GM21515 (cell line): ENCODE measurements at regions not wholly inside any gene's neighbourhood (a gene's known extent, or its start where the extent isn't known, plus 50 kb on each side); places are given as distances from the start of the nearest gene placed in this dataset.
"Not testable (repeated sequence)": the region's sequence is repeated elsewhere in the genome, so short reads cannot be mapped to it uniquely, and the experiment has no call there.

Source experiments
- ATAC-seq: cut with Tn5 transposase; IDR thresholded peaks from one replicate; pipeline ENCODE4 v1.9.1; 2021; ENCODE audit not compliant: unreplicated experiment

DNA sequence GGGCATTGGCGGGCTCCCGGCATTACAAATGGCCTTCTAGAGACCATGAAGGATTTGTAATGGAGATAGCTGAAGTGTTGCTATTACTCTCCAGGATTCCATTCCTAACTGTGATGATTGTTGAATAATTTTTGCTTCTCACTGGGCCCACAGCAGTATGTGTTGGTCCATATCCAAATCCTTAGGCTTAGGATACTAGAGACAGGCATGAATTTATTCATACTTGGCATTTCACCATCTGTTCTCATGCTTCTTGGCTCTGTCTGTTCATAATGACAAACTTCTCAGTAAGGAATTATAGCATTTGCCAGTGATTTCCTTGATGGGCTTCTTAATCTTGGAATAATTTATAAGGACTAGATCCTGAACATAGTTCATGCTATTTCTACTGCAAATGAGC, 832.9 kb downstream of the C12orf50 start:
- ATAC-seq: no peak

- ATAC-seq: not testable (repeated sequence)
Observed at GRCh38 chr12:87194389-87194788, 834.8 kb downstream of the C12orf50 start.

DNA sequence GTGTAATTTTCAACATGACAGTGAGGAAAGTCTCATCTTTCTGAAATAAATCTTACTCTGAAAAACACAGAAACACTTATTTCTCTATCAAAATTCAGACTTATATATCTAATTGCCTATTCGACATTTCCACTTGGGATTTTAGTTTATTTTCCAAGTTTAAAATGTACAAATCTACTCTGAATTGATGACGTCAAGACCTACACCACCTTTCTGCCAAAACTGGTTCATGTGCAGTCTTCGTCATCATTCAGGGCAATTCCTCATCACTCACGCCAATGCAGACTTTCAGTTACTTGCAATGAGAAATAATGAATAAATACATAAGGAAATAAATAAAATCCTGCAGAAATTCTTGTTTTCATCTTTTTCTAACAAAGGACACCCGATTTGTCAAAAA, 843.8 kb downstream of the C12orf50 start:
- no peak for ATAC-seq

GRCh38 chr12:87182696-87183233, 846.4 kb downstream of the C12orf50 start:
- no peak for ATAC-seq

DNA sequence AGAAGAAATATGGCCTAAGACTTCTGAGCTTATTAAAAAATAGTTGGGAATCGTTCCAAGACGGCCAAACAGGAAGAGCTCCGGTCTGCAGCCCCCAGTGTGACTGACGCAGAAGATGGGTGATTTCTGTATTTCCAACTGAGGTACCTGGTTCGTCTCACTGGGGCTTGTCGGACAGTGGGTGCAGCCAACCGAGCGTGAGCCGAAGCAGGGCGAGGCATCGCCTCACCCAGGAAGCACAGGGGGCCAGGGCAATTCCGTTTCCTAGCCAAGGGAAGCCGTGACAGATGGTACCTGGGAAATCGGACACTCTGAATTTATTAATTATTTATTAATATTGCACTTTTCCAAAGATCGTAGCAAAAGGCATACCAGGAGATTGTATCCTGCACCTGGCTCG, 857.8 kb downstream of the C12orf50 start:
- no peak for ATAC-seq

- no peak for ATAC-seq
Observed at GRCh38 chr12:87169010-87169409, 860.2 kb downstream of the C12orf50 start.

DNA sequence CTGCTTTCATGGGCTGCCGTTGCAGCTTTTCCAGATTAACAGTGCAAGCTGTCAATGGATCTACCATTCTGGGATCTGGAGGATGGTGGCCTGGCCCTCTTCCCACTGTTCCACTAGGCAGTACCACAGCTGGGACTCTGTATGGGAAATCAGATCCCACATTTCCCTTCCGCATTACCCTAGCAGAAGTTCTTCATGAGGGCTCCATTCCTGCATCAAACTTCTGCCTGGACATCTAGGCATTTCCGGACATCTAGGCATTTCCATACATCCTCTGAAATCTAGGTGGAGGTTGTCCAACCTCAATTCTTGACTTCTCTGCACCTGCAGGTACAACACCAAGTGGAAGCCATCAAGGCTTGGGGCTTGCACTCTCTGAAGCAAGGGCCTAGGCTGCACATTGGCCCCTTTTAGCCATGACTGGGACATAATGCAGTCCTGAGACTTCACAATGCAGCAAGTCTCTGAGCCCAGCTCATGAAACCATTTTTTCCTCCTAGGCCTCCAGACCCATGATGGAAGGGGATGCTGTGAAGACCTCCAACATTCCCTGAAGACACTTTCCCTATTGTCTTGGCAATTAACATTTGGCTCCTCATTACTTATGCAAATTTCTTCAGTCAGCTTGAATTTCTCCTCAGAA, 863.3 kb downstream of the C12orf50 start:
- no peak for ATAC-seq

- no peak for ATAC-seq
Observed at GRCh38 chr12:87163122-87163521, 866.1 kb downstream of the C12orf50 start.

GRCh38 chr12:87160848-87161601, 868.2 kb downstream of the C12orf50 start:
- no peak for ATAC-seq

DNA sequence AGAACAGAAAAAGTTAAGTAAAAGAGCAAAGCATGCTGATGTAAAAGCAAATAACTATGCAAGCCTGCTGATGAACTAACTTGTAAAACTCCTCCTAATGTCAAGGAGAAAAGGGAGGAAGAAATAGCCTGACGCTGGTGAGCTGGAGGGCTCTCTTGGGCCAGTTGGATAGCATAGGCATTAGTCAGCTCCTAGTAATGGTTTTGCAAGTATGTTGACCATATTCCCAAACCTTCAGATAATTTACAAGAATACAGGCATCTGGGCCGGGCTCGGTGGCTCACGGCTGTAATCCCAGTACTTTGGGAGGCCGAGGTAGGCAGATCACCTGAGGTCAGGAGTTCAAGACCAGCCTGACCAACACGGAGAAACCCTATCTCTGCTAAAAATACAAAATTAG, 871.4 kb downstream of the C12orf50 start:
- ATAC-seq: no peak

- ATAC-seq: no peak
Observed at GRCh38 chr12:87155621-87156020, 873.6 kb downstream of the C12orf50 start.

DNA sequence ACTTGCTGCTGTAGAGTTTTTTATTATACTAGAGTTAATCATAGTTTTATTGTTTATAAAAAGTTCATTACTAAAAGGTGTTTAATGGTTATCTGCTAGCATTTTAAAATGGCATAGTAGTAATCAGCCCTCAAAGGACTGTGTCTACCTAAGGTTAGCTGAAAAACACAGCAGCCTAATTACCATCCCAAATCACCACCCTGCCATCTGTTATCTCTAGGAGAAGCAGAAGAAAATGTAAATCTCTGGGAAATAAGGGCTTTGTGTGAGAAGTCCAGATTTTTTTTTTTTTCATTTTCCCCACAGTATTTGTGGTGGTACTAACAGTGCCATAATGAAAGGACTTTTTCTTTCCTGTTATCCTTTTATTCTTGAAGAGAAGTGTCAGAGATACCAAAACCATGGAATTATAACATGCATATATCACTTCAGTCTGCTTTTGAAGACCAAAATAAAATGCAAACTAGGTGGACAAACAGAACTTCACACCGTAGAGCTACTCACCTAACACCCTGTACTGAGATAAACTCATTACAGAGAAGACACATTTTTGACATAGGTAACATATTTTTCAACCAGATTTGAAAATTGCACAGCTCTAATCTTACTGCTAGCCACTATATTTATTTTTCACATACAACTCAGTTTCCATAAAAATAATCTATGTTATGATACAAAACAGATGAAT, 876.2 kb downstream of the C12orf50 start:
- ATAC-seq: no peak

DNA sequence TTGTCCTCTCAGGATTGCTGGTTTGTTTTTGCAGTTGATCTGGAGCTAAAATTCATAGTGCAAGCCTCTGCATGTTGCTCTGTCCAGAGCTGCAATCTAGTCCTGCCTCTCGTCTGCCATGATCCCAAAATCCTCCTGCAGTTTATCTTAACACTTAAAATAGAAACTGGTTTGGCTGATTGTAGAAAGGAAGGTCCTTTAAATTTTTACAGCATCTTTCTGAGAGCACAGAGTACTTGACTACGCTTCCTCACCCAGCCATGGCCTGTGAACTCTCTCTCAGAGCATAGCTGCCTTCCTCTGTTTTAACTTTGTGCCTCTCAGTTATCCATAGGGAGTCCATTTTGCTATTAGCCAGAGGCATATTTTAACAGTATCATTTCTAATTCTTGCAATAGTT, 877.1 kb downstream of the C12orf50 start:
- ATAC-seq: no peak

GRCh38 chr12:87150969-87151662, 878.1 kb downstream of the C12orf50 start:
- no peak for ATAC-seq

DNA sequence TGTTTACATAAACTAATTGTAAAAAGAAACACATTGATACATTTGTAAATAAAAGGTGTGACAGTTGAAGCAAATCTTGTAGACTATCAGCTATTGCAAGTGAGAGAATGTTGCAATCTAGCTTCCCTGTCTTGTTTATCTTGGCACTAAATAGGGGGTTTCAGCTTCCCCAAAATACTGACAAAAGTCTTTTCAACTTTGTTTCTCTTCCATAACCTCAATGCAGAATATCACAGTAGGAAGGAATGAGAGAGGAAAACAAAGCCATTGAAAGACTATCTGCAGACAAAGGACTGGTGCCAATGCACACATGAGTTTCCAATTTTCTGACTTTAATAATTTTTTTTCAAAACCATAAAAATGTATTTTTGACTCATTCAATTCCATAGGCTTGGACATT, 886.2 kb upstream of the MGAT4C start:
- no peak for ATAC-seq

- ATAC-seq: no peak
Observed at GRCh38 chr12:87141091-87141490, 884.9 kb upstream of the MGAT4C start.

DNA sequence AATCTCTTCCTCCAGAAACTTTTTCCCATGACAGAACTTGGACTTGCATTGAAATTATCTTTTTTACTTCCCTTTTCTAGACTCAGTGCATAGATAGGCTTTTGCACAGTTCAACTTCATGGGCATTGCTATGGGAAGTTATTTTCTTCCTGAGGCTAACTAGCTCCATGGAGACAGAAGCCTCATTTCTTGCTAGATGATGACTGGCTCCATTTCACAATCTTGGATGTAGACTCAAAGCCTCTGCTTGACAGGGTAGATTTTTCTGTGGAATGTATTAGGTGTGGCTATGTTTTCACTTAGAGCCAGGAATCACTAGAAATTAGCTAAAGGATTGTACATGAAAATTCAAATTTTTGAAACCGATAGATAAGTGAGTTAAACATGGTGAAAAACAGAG, 884.1 kb upstream of the MGAT4C start:
- no peak for ATAC-seq

DNA sequence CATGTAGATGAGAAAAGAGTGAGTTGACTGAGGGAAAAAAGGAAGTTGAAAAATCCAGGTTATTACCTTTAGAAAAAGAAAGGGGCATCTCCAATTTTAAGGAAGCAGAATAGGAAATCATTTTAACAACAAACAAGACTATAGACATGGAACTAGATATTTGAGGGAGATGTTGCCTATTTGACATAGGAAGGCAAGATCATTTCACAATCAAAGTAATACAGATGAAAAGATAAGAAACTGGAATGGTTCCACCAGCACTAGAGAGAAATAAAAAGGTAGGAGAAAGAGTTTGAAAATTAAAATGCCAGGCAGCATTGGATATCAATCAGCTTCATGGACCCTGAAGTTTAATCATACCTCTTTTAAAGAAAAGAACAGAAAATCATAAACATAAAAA, 881.0 kb upstream of the MGAT4C start:
- ATAC-seq: no peak

DNA sequence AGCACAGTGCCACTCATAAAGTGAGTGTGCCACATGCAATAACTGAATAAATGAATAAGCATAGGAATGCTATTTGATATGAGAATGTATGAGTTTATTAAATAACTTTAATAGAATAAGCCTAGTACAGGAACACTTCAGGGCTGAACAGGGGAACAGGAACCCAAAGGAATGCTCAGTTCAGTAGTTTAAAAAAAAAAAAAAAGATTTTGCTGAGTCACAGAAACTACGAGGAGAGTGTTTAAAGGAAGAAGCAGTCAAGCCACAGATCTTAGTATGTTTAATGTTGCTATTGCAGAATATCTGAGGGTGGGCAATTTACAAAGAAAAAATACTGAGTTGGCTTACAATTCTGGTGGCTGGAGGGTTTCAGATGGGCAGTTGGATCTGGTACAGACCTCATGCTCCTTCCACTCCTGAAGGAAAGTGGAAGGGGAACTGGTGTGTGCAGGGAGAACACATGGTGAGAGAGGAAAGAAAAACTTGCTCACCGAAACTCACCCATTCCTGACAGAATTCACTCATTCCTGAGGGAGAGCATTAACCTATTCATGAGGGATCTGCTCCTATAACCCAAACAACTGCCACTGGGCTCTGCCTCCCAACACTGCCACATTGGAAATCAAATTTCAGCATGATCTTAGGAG, 880.3 kb upstream of the MGAT4C start:
- ATAC-seq: no peak

- no peak for ATAC-seq
Observed at GRCh38 chr12:87127272-87127671, 871.1 kb upstream of the MGAT4C start.

- ATAC-seq: no peak
Observed at GRCh38 chr12:87121896-87122295, 865.7 kb upstream of the MGAT4C start.
